IPS-18a (cell line): ENCODE measurements at regions not wholly inside any gene's neighbourhood (a gene's known extent, or its start where the extent isn't known, plus 50 kb on each side); places are given as distances from the start of the nearest gene placed in this dataset.

Experiments
- H3K27ac ChIP-seq: one replicate; pipeline ENCODE4 v1.5.1; 2013; ENCODE audit warnings: low read length
- H3K27me3 ChIP-seq: one replicate; pipeline ENCODE4 v1.6.1; 2013; ENCODE audit warnings: mild to moderate bottlenecking, low read length; ENCODE audit not compliant: control insufficient read depth, insufficient read depth
- H3K36me3 ChIP-seq: one replicate; pipeline ENCODE4 v1.6.1; 2013; ENCODE audit warnings: low read depth, low read length; ENCODE audit not compliant: control insufficient read depth
- H3K4me1 ChIP-seq: one replicate; pipeline ENCODE4 v1.6.1; 2013; ENCODE audit warnings: low read depth, low read length; ENCODE audit not compliant: control insufficient read depth
- H3K4me3 ChIP-seq: one replicate; pipeline ENCODE4 v1.5.1; 2013; ENCODE audit warnings: low read length
- H3K9ac ChIP-seq: one replicate; pipeline ENCODE4 v1.6.1; 2013; ENCODE audit warnings: mild to moderate bottlenecking, low read length, moderate library complexity
- H3K9me3 ChIP-seq: one replicate; pipeline ENCODE4 v1.6.1; 2013; ENCODE audit warnings: low read depth, low read length; ENCODE audit not compliant: control insufficient read depth

DNA sequence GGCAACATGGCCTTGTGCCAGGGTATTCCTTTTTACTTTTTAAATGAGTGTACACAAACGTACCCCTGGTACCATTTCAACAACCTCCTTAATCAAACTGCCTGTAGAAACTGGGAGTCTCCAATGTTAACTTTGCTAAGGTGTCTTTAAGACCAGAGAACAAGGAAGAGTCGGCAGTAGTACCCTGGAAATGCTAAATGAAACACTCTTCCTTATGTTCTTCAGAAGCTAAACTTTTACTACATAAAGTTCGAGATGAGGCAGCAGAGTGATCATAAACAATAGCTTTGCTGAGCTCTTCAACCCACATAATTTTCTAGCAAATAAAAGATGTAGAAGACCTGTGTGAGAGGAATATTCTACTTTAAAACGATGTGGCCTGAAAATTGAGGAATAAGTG is 297.7 kb upstream of the NRIP1 start:
- Histone ChIP-seq H3K9ac (no peak overlapping the region), H3K36me3 (no peaks in the 10 kb centered on the region), H3K9me3 (peaks cover 13% of the 10 kb centered on the region), H3K27ac (no peak overlapping the region), H3K4me1 (peaks cover 7% of the 10 kb centered on the region), H3K4me3 (no peak overlapping the region), H3K27me3 (no peaks in the 10 kb centered on the region)

DNA sequence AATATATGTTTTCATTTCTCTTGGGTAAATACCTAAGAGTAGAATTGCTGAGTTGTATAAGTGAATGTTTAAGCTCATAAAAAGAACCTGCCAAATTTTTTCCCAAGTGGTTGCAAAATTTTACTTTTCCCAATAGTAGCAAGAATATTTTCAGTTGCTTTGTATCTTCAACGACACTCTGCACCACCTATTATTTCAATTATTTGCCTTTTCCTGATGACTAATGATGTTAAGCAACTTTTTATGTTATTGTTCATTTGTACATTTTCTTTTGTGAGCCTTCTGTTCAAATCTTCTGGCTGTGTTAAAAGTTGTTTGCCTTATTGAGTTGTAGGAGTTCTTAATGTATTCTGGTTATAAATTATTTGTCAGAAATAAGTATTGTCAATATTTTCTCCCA is 299.1 kb upstream of the NRIP1 start:
- Histone ChIP-seq H3K27ac (no peak overlapping the region), H3K9me3 (peaks cover 13% of the 10 kb centered on the region), H3K4me1 (peaks cover 8% of the 10 kb centered on the region), H3K36me3 (no peaks in the 10 kb centered on the region), H3K9ac (no peak overlapping the region), H3K4me3 (no peak overlapping the region), H3K27me3 (no peaks in the 10 kb centered on the region)

DNA sequence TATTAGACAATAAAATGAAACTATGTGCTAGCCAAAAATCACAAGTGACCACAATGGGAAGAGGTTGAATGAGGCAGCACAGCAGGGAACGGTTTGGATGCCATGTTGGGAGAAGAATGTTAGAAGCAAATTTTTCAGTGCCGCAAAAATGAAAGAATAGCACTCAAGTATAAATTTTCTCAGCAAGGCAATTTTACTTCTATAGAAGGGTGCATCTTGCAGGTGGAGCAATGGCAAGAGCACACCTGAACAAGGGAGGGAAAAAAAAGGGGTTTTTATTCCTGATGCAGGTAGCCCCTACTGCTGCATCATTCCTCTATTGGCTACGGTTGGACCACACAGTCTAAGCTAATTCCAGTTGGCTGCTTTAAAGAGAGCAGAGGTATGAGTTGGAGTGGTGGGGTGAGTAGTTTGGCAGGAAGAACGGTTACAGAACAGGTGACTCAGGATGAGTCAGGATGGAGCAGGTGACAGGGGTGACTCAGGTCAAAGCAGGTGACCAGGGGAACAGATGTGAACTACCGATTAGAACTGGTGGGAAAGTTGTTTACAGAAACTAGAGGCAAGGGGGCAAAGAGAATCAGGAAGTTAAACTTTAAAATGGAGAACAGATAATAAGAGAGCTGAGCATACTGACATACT is 301.1 kb upstream of the NRIP1 start:
- peaks cover 8% of the 10 kb centered on the region for H3K4me1 ChIP-seq
- H3K4me3 ChIP-seq: no peak overlapping the region
- H3K9ac ChIP-seq: no peak overlapping the region
- peaks cover 13% of the 10 kb centered on the region for H3K9me3 ChIP-seq
- H3K27me3 ChIP-seq: no peaks in the 10 kb centered on the region
- no peaks in the 10 kb centered on the region for H3K36me3 ChIP-seq
- no peak overlapping the region for H3K27ac ChIP-seq

DNA sequence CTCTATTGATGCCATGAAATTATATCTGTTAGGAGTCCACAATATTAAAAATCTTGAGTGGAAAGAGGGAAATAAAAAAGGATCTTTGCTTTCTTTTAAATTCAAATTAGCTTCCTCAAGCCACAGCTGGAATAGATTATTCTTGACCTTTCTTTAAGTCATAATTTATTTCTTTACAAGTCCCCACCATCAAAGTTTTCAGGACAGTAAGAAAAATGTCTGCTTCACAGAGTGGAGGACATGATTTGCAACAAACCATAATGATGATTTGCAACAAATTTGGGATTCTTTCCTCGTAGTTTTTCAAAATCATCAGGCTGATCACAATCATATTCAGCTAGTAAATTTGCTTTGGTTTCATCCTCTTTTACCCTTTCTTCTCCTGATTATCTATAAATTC is 301.8 kb upstream of the NRIP1 start:
- peak overlapping the region; percentile 5 for H3K4me3 ChIP-seq
- peaks cover 13% of the 10 kb centered on the region for H3K9me3 ChIP-seq
- peaks cover 8% of the 10 kb centered on the region for H3K4me1 ChIP-seq
- no peak overlapping the region for H3K27ac ChIP-seq
- H3K9ac ChIP-seq: no peak overlapping the region
- no peaks in the 10 kb centered on the region for H3K27me3 ChIP-seq
- no peaks in the 10 kb centered on the region for H3K36me3 ChIP-seq

DNA sequence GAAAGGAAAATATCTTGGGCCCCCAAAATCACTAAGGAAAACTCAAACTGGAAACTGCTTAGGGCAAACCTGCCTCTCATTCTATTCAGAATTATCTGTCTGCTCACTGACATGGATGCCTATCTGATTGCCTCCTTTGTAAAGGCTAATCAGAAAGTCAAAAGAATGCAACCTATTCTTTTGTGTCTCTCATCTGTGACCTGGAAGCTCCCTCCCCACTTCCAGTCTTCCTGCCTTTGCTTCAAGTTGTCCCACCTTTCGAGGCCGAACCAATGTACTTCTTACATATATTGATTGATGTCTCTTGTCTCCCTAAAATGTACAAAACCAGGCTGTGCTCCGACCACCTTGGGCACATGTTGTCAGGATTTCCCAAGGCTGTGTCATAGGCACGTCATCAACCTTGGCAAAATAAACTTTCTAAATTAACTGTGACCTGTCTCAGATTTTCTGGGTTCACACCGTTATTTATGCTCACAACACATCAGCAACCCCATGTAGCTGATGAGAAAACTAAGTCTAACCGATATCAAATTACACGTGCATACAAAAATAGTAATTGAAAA is 302.3 kb upstream of the NRIP1 start:
- no peak overlapping the region for H3K27ac ChIP-seq
- H3K36me3 ChIP-seq: no peaks in the 10 kb centered on the region
- H3K9ac ChIP-seq: no peak overlapping the region
- H3K9me3 ChIP-seq: peaks cover 13% of the 10 kb centered on the region
- H3K27me3 ChIP-seq: no peaks in the 10 kb centered on the region
- H3K4me3 ChIP-seq: peak overlapping the region; percentile 15
- H3K4me1 ChIP-seq: peaks cover 8% of the 10 kb centered on the region

DNA sequence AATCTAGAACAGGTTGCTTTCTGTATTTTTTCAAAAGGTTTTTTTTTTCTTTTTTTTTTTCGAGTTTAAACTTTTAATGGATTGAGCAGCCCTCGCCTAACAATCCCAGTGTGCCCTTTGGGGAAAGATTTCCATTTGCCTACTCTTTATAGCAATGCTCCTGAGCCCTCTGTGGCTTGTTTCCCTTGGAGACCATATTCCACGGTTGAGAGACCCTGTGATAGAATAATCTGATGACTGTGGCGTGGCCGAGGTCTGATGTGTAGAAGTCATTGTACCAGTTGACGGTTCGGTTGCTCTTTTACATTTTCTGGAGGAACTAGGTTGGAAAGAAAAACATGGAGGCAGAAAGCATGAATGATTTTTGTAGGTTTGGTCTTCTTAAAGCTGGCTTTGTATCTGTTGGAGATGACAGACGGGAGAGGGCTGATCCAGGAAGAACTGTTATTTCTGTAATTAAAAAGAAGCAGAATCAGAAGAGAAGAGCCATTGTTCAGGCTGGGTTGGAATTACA is 305.7 kb upstream of the NRIP1 start:
- Histone ChIP-seq H3K9me3 (peaks cover 2% of the 10 kb centered on the region), H3K27ac (no peak overlapping the region), H3K9ac (no peak overlapping the region), H3K27me3 (no peaks in the 10 kb centered on the region), H3K36me3 (no peaks in the 10 kb centered on the region), H3K4me1 (peaks cover 8% of the 10 kb centered on the region), H3K4me3 (no peak overlapping the region)

DNA sequence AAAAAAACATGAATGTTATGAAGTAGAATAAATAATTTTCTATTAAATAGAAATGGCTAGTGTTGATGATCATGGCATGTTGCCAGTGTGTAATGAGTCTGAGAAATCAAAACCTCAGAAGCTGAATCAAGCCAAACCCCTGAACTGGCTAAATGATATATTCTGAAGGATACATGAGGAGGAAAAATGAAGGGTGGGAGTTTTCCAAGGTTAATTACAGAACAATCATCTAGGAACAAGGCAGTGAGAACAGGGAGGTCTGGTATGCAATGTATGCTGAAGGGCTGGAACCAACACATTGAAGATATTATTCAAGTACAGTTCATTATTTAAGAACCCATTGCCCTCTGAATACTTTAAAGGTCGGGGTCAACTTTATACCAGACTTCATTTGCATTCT is 309.1 kb upstream of the NRIP1 start:
- Histone ChIP-seq H3K9ac (no peak overlapping the region), H3K36me3 (no peaks in the 10 kb centered on the region), H3K4me3 (no peak overlapping the region), H3K9me3 (no peaks in the 10 kb centered on the region), H3K4me1 (no peaks in the 10 kb centered on the region), H3K27ac (no peak overlapping the region), H3K27me3 (no peaks in the 10 kb centered on the region)

DNA sequence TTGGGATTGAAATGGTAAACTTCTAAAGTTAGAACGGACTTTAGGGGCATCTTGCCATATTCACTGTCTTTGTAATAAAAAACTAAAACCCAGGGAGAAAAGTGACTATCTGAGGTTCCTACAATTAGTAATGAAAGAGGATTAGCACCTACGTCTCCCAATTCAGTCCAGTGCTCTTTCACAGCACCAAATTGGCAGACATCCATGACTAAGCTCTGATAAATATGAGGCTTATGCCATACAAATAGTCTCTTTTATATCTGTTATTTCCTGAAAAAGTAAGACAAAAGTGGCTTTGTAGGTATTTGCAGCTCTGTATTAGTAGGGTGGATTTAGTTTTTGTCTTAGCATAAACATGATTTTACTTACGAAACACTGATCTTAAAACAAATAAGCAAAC is 315.0 kb upstream of the NRIP1 start:
- Histone ChIP-seq H3K9ac (no peak overlapping the region), H3K4me1 (no peaks in the 10 kb centered on the region), H3K4me3 (no peak overlapping the region), H3K9me3 (no peaks in the 10 kb centered on the region), H3K27ac (no peak overlapping the region), H3K27me3 (no peaks in the 10 kb centered on the region), H3K36me3 (no peaks in the 10 kb centered on the region)

DNA sequence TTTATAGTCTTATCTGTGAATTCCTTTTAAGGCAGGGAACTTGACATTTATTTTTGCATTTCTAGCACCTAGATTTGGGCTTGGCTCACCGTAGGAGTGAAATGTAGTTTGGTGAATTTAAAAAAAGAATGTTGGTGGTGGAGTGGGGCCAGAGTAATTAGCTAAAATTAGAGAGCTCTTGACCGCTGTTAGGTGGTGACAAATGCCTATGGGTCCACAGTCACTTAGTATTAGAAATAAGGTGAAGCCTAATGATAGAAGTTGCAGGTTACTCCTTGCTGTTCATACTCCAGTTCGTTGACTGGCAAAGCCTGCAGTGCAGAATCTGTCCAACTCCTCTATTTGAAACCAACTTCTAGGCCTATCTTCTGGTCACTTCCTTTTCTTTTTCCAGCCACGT is 318.8 kb upstream of the NRIP1 start:
- Histone ChIP-seq H3K4me1 (no peaks in the 10 kb centered on the region), H3K27ac (no peak overlapping the region), H3K9ac (no peak overlapping the region), H3K36me3 (no peaks in the 10 kb centered on the region), H3K9me3 (no peaks in the 10 kb centered on the region), H3K4me3 (no peak overlapping the region), H3K27me3 (no peaks in the 10 kb centered on the region)

DNA sequence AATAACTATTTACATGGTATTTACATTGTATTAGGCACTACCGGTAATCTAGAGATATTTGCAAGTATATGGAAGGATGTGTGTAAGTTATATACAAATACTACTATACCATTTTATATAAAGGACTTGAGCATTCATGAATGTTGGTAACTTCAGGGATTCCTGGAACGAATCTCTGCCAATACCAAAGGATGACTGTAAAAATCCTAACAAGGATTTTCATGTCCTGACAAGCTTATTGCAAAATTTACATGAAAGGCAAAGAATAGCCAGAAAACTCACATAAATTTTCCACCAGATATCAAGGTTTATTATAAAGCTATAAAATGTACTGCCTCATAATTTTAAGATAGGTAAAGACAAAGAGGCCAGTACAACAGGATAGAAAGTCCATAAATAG is 325.2 kb upstream of the NRIP1 start:
- Histone ChIP-seq H3K27me3 (no peaks in the 10 kb centered on the region), H3K9me3 (no peaks in the 10 kb centered on the region), H3K4me1 (peaks cover 1% of the 10 kb centered on the region), H3K9ac (no peak overlapping the region), H3K4me3 (no peak overlapping the region), H3K36me3 (no peaks in the 10 kb centered on the region), H3K27ac (no peak overlapping the region)

DNA sequence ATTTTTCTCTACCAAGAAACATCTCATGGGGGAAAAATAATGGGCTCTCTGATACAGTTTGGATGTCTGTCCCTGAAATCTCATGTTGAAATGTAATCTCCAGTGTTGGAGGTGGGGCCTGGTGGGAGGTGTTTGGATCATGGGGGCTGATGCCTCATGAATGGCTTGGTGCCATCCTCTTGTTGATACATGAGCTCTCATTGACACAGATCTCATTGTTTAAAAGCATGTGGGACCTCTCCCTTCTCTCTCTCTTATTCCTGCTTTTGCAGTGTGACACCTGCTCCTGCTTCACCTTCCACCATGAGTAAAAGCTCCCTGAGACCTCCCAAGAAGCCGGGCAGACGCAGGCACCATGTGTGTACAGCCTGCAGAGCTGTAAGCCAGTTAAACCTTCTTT is 332.5 kb upstream of the NRIP1 start:
- H3K4me1 ChIP-seq: peaks cover 10% of the 10 kb centered on the region
- no peak overlapping the region for H3K27ac ChIP-seq
- no peaks in the 10 kb centered on the region for H3K27me3 ChIP-seq
- H3K36me3 ChIP-seq: no peaks in the 10 kb centered on the region
- H3K9ac ChIP-seq: no peak overlapping the region
- H3K9me3 ChIP-seq: no peaks in the 10 kb centered on the region
- H3K4me3 ChIP-seq: no peak overlapping the region

DNA sequence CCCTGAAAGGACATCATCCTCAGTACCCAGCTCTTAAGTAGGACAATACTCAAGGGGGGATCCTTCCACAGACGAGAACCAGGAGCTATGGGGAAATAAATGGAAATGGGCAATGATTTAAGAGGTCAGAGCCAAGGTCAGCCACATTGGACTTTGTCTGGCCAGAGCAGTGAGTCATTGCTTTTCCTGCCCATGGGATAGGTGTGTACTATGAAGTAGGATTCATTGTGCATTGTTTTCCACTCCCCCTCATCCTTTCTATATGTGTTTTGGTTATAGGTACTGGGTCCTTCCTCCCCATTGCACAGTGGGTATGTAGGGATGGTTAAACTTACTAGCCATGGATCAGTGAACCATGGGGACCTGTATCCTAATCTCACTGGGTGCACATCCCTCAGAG is 328.9 kb upstream of the USP25 start:
- H3K36me3 ChIP-seq: no peaks in the 10 kb centered on the region
- no peak overlapping the region for H3K27ac ChIP-seq

More for the DNA sequence above, 328.9 kb upstream of the USP25 start:
- H3K27me3 ChIP-seq: no peaks in the 10 kb centered on the region
- no peak overlapping the region for H3K9ac ChIP-seq
- H3K4me3 ChIP-seq: no peak overlapping the region
- H3K9me3 ChIP-seq: no peaks in the 10 kb centered on the region
- H3K4me1 ChIP-seq: peaks cover 2% of the 10 kb centered on the region
